ENCODE measurements at regions not wholly inside any gene's neighbourhood (a gene's known extent, or its start where the extent isn't known, plus 50 kb on each side); places are given as distances from the start of the nearest gene placed in this dataset.

DNA sequence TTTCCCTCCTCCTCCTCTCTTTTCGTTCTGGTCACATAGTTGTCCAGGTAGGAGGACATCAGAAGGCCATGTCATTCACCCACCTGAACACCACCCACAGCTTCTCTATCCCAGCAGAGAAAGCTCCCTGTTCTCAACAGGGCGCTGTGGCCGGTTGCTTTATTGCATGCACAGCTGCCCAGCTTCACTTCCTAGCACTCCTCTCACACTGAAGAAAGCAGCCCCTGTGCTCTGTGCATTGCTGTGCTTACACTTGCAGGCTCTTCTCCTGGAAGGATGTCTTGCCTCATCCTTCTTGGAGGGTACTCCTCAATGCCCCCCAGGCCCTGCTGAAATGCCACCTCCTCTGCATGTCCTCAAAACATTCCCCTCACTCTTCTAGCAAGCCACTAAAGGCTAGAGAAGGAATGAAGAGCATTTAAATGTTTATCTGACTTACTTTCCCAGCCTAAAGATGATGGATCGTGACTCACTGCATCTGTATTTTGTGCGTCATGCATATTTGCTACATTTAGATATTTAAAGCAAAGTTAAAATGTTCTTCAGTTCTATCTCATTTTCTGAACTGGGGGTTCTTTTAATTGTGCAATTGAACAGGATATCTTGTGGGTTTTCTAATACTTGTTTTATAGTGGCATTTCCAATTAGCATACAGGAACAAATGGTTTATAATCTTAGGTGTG, 186.4 kb upstream of the PUDP start:
- no peak overlapping the region for H3K4me3 ChIP-seq
- TF ChIP-seq, protein P1, sequence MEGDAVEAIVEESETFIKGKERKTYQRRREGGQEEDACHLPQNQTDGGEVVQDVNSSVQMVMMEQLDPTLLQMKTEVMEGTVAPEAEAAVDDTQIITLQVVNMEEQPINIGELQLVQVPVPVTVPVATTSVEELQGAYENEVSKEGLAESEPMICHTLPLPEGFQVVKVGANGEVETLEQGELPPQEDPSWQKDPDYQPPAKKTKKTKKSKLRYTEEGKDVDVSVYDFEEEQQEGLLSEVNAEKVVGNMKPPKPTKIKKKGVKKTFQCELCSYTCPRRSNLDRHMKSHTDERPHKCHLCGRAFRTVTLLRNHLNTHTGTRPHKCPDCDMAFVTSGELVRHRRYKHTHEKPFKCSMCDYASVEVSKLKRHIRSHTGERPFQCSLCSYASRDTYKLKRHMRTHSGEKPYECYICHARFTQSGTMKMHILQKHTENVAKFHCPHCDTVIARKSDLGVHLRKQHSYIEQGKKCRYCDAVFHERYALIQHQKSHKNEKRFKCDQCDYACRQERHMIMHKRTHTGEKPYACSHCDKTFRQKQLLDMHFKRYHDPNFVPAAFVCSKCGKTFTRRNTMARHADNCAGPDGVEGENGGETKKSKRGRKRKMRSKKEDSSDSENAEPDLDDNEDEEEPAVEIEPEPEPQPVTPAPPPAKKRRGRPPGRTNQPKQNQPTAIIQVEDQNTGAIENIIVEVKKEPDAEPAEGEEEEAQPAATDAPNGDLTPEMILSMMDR (IDR thresholded peaks at IDR 0.05) = no peak
- H3K27me3 ChIP-seq = no peaks in the 10 kb centered on the region
- ATAC-seq (no peak), DNase-seq (no peak)
- H3K9me3 ChIP-seq = no peaks in the 10 kb centered on the region
- H3K4me1 ChIP-seq = no peaks in the 10 kb centered on the region
- H3K36me3 ChIP-seq = no peaks in the 10 kb centered on the region
- no peak overlapping the region for H3K27ac ChIP-seq
- intact Hi-C loops (cut with DNase I) = no loop called here

DNA sequence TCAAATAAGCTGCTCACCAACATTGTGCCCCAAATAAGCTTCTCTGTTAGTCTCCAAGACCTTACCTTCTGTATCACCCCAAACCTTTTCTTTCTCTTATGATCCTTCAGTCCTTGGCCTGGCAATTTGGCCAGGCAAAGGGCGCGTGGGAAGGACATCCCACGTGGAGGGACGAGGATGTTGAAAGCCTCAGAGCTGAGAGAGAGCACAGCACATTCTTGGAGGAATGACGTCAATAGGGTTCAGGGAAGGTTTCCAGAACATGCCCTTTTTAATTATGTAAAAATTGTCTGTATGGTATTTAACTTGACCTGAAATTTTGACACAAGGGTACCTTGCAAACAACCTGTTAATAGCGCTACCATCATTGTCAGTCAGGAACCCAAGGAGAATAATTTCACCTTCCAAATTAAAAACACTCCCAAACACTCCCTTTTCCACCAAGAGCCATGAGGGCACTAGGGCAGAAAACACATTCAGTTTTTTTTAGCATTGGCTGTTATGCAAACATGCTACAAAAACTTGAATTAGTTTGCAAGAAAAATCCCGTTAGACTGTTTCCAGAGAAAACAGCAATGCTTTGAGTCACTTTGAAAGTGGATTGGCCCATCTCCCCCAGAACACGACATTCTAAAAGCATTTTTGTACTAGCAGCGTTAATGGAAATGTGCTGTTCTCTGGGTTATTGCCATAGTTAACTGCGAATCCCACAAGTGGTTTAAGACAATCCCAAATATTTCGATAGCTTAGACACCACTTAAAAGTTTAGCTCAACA, 183.2 kb upstream of the PUDP start:
- DNase-seq (no peak), ATAC-seq (no peak)
- TF ChIP-seq, protein P1 (IDR thresholded peaks at IDR 0.05) = no peak
- intact Hi-C loops (cut with DNase I) = no loop called here
- no peak overlapping the region for H3K27ac ChIP-seq
- no peak overlapping the region for H3K4me3 ChIP-seq
- H3K4me1 ChIP-seq = no peaks in the 10 kb centered on the region
- H3K36me3 ChIP-seq = no peaks in the 10 kb centered on the region
- H3K9me3 ChIP-seq = no peaks in the 10 kb centered on the region
- no peaks in the 10 kb centered on the region for H3K27me3 ChIP-seq

DNA sequence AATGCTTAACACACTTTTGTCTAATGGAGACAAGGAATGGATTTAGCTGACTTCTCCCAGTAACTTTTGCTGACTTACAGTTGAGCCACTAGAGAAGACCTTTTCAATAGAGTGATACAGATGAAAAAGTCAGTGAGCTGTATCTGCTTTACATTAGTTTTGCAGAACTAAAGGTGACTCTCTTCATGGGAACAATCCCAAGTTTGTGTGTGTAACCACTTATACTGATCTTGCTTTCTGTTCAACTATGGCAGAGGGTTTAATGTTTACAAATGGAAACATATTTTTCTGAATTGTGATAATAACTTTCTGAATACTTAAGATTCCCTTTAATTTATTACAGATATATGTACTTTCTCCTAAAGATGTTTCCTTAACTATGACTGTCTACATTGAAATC, 182.6 kb upstream of the PUDP start:
- Histone ChIP-seq H3K4me1 (no peaks in the 10 kb centered on the region), H3K36me3 (no peaks in the 10 kb centered on the region), H3K27ac (no peak overlapping the region), H3K4me3 (no peak overlapping the region), H3K27me3 (no peaks in the 10 kb centered on the region), H3K9me3 (no peaks in the 10 kb centered on the region)
- intact Hi-C loops (cut with DNase I) = no loop called here
- DNase-seq (no peak), ATAC-seq (no peak)
- TF ChIP-seq, protein P1 (IDR thresholded peaks at IDR 0.05) = no peak

DNA sequence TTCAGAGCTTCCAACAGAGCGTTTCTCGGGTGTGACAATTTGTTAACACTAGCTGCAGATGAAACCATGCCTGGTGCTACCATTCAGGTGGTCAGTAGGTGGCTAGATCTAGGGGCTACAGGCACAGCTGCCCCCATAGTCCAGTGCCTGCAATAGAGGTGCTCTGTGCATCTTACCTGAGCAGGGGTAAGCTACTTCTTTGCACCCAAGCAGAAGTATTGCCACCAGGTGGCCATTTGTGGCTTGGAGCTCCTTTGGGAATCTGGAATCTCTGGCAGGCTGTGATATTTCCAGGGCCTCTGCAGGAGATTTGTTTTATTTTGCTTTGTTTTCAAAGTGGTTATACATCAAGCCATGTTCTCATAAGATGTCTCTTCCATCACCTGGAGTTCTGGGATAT, 170.7 kb upstream of the PUDP start:
- no peak for DNase-seq
- H3K9me3 ChIP-seq = no peaks in the 10 kb centered on the region
- H3K4me1 ChIP-seq = no peaks in the 10 kb centered on the region
- H3K27me3 ChIP-seq = no peaks in the 10 kb centered on the region
- no peak overlapping the region for H3K4me3 ChIP-seq
- H3K36me3 ChIP-seq = no peaks in the 10 kb centered on the region
- no peak for ATAC-seq
- H3K27ac ChIP-seq = no peak overlapping the region
- TF ChIP-seq, protein P1 (IDR thresholded peaks at IDR 0.05) = no peak
- intact Hi-C loops (cut with DNase I) = no loop called here

DNA sequence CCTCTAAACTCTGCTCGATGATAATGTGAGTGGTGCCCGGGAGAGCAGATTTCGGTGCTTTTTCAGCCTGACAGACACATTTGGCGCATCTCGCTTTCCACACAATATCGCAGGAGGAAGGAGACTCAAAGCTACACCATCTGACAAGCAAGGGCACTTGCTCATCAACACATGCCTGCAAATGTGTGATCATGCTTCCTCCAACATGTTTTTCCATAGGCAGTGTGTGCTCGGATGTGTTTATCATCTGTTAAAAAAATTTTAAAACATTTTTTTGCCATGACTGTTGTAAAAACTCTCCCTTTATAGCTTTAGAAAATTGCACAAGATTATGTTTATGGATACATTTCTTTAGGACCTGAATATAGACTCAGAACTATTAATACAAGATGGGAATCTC, 170.3 kb upstream of the PUDP start:
- intact Hi-C loops (cut with DNase I) = no loop called here
- Histone ChIP-seq H3K4me1 (no peaks in the 10 kb centered on the region), H3K27me3 (no peaks in the 10 kb centered on the region), H3K4me3 (no peak overlapping the region), H3K36me3 (no peaks in the 10 kb centered on the region), H3K27ac (no peak overlapping the region), H3K9me3 (no peaks in the 10 kb centered on the region)
- TF ChIP-seq, protein P1 (IDR thresholded peaks at IDR 0.05) = no peak
- ATAC-seq = no peak
- DNase-seq = no peak

Measured in upper lobe of right lung (tissue), 1 donor.